SHP77 (cell line): ENCODE measurements at regions not wholly inside any gene's neighbourhood (a gene's known extent, or its start where the extent isn't known, plus 50 kb on each side); places are given as distances from the start of the nearest gene placed in this dataset.

Experiments
- DNase-seq, 2 experiments: peaks; one replicate each; lab custom pipeline; 2025; lab: John Stamatoyannopoulos, UW

DNA sequence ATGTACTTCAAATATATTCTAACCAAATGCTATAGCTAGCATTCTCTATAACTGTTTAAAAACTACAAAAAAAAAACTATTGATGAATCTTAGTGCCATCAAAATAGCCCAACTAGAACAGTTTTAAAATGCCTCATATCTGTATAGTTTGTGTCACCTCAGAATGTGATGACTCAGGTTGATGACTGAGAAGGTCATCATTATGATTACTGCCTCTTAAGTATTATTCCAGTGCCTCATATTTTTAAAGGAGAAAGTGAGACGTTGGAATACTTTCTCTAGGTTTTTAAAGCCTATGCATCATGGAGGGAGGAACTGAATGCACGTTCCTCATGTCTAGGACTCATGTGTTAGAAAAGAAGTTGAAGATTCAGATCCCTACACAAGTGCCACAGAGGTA lies 88.2 kb downstream of the TMA16 start:
- DNase-seq = no peak

DNA sequence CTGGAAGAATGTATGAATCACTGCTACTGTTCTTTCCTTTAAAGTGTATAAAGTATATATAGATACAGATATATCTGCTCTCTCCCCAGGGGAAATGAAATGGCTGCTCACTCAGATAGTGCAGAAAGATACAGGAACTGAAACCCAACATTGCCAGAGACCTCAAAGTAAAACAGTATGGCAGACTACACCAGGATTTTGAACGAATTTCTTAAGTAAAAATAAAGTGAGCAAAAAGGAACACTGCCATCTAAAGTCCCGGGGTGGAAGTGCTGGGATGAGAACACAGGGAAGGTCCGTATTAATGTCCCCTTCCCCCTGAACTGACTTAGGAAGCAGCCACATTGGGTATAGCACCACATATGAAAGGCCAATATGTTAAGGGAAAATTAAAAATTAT lies 93.4 kb downstream of the TMA16 start:
- DNase-seq = peak in 1 of 2 experiments; percentile 7

DNA sequence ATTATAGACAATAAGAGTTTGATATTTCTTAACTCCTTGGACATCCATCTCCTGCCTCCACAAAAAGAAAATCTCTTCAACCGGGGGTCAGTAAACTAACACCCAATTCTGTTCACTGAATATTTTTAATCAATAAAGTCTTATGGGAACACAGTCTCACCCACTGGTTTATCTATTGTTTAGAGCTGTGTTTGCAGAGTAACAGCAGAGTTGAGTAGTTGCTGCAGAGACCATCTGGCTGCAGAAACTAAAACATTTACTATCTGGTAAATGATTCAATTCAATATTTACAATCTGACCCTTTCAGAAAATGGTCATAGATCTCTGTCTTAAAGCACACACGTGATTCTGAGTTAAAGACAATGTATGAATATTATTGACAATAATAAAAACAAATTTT lies 94.0 kb downstream of the TMA16 start:
- no peak for DNase-seq

DNA sequence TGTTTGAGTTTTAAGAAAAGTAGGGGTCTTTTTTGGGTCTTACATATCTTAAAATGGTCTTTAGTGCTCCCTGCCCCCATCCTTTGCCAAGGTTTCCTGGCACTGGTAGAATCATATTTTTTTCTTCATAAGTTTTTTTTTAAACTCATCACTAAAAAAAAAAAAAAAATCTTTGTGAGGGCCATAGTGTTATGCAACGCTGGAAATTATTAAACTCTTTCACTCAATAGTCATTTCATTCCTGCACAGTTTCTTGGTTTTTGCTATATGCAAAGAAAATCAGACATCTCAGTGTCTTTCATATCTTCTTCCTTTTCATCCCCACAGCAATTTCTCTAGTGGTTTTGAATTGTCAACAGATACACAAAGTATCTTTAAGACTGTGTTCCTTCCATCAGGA lies 95.6 kb downstream of the TMA16 start:
- no peak for DNase-seq

DNA sequence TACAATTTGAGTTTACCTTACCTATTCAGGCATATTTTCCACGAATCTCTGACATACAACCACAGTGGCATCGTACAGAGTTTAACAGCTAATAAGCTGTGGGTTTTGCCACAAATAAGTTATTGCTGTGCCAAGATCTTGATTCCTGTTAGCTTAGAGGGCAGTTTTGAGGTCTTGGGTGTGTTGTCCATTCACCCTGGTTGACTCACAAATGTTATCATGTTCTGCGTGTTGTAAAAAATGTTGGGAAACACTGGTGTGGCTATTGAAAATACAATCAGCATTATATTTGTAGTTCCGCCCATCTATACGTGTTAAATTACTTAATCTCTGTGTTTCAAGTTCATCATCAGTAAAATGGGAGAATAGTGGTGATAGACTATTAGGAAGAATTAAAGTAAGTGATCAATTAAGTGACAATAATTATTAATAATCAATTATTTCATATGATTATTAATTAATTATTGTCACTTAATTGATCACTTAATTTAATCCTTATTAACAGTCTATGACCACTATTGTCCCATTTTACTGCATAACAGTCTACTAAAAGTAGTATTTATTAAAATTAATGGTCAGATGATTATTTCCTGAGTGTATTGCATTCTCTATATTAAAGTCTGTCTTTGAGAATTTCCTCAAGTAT lies 96.3 kb downstream of the TMA16 start:
- DNase-seq = no peak

DNA sequence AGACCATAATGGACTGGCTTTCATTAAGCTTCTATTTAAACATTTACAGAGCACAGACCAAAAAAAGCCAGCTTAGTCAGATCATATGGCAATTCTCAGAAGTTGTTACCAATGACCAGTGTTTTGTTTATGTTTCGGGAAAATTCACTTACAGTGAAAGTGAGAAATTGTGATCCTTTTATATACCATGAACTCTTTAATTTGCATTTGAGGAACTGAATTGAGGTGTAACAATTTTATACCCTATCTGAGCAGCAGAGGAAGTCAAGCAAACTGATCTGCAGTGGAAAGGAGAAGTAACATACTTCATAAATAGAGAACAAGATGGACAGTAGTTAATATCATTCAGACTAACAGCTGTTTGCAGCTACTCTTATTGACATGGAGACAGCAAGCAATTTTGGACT lies 97.1 kb downstream of the TMA16 start:
- no peak for DNase-seq

DNA sequence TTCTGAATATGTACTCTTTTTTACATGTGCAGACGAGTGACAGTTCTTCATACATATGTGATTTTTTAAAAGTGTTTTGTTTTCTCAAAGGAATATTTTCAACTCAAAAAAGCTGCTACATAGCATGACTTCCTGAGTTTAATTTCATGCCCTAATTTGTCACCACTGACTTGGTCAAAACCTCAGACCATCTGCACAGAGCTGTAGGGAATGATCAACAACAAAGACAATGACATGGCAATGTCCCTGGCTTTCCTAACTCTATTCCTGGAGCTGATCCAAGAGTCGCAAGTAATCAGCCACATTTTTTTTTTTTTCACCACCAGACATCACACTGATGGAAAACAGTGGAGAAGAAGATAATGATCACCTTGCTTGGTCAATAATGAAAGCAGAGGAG lies 97.7 kb downstream of the TMA16 start:
- peak in 1 of 2 experiments; percentile 33 for DNase-seq

DNA sequence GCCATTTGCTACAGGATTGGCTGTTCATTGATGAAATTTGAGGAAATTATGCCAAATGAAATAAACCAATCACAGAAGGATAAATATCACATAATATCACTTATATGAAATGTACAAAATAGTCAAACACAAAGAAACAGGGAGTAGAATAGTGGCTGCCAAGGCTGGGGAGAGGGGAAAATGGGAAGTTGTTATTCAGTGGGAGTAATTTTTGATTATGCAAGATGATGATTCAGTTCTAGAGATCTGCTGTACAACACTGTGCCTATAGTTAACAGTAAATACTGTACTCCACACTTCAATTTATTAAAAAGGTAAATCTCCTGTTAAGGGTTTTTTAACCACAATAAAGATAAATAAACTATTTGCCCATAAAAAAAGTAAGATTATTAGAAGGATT lies 101.1 kb downstream of the TMA16 start:
- no peak for DNase-seq

DNA sequence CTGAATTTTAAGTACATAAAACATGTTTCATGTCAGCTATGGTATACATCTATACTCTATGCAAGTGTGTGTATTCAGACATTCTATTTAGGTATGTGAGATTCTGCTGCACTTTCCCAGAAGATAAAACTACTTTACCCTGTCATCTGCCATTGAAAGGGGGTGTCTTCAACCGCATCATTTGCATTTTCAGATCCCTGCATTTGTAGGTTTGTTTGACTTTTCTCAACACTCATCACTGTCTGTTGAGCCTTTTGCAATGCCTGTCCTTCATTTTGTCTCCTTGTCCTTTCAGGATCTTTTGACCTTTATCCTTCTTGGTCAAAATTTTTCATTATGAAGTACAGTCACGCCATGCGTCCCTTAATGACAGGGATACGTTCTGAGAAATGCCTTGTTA lies 103.5 kb downstream of the TMA16 start:
- no peak for DNase-seq

DNA sequence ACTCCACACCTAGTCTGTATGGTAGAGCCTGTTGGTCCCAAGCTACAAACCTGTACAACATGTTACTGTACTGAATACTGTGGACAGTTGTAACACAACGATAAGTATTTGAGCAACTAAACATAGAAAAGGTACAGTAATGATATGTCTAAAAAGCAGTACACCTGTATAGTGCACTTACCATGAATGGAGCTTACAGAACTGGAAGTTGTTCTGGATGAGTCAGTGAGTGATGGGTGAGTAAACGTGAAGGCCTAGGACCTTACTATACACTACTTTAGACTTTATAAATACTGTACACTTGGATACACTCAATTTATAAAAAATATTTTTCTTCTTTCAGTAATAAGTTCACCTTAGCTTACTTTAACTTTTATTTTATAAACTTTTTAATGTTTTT lies 104.0 kb downstream of the TMA16 start:
- DNase-seq = no peak

DNA sequence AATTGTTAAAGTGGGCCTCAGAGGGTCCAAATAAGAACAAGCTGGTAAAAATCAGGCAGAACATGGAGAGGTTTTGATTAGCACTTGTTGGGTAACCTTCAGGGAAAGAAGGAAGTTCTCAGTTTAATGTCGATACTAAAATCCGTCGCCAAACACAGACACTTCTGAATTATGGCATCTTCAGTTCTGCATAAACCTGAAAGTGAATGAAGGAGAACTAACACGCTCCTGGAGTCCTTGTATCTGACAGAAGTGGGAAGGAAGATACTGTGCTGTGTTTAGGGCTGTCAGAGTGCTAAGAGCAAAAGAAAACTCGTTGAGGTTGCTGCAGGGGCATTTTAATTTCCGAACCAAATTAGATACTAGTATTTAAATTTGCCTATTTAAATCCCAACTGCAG lies 106.2 kb downstream of the TMA16 start:
- no peak for DNase-seq

DNA sequence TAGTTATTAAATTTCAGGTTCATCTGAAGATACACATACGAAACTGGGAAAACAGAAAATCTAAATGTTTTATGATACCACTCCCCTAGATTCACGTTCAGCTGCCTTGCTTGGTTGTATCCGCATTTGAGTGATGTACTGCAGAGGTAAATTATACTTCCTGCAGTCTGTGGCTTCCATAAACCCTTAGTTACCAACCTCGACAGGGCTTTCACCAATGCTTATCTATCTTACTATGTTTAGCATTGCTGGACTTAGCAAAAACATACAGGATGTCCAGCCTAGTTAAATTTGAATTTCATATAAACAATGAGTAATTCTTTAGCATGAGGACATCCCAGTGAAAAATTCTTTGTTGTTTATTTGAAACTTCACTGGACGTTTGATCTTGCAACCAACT lies 108.8 kb downstream of the TMA16 start:
- no peak for DNase-seq

DNA sequence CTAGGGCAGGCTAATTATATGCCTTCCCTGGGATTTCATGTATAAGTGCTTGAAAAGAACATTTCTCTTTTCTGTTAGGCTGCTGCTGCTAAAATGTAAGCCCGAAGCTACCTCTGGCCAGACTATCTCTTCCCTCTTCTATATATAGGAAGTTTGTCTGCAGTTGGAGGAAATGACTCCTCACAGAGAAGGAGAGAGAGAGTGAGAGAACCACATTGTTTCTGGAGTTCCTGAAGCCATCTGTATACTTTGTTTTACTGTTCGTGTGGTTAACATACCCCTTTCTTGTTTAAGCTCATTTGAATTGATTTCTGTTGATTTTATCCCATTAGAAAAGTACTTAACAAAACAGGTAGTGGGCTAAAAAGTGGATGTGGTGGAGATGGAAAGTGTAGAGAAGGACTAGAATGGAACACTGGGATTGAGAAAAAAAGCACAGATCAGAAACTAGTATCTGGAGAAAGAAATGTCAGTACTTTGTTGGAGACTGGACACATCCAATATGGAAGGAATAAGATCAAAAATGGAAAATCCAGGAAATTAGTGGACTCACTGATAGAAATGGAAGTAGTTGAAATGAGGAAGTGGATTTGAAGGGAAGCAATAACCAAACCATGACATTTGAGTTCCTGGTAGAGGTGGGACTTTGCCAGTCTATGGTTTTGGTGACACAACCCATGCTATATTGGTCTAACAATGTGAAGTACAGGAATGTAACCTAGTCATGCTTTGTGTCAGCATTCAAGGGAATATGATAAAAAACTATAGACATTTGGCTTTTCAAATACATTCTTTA lies 112.6 kb downstream of the TMA16 start:
- DNase-seq = no peak

DNA sequence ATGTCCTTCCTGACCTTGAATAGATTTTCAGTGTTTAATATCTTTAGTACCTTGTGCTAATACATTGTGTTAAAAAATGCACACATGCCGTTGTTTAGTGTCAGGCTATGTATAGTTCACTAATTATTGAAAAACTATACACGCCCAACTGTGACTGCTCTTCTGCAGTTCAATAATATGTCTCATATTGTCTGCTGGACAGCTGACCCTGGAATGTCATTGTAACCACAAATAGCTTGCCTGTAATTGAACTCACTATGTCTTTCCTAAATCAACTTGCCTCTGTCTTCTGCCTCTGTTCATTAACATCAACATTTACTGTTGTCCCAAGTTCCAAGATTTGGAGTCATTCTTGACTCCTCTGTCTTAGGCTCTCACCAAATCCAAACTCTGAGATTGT lies 114.5 kb downstream of the TMA16 start:
- no peak for DNase-seq

DNA sequence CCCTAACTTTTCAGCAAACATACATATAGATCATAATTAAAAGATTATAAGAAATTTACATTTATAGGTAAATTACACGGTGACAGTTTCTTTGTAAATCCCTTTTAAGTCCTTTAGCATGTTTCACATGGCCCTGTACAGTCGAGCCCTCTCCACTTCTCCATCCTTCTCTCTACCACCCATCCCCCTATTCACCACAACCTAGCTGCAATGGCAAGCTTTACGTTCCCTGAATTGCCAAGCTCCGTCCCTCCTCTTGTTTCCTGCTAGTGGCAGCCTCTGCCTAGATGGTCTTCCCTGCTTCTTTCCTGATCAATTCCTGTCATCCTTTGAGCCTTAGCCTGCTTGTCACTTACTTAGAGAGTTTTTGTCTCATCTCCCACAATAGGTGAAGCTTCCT lies 116.2 kb downstream of the TMA16 start:
- DNase-seq = no peak

DNA sequence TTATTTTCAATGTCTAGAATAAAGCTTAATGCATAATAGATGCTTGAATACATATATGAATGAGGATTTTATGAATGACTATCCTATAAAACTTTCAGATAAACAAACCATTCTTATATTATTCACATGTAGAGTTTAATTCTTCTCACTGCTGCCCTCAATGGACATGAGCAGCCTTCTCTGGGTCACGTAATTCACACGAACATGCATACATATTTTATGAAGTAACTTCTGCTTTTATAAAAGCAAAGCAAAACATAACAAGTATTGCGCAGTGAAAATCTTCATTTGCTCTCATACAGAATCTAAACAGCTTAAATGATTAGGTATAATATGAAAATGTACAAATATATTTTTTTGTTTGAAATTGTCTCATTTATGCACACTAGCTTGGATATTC lies 116.7 kb downstream of the TMA16 start:
- DNase-seq = no peak

DNA sequence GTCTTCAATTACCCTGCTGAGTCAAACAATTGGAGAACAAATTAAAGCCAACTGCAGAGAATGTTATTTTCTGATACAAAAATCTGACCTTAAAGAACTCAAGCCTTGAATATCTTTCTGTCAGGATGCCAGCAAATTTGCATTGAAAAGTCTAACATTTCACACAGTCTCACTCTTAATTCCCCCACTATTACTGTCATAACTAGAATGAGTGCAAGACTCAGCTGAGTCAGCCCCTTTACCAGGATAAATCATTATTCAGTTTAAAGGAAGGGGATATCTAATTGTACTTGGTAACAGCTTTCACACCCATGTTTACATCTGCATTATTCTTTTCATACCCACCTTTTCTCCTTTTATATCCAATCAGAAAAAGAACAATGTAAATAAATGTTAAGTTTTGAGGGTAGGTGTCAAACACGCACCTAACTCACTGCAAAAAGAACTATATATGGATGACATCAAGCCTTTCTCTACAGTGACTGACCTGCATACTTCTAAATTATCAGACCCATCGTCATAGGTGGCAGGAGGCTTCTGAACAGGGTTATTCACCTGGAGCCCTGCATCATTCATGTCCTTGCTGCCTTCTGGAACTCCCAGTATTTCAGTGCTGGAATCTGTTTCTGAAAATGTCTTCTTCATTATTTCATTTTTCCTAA lies 117.4 kb downstream of the TMA16 start:
- DNase-seq = no peak

DNA sequence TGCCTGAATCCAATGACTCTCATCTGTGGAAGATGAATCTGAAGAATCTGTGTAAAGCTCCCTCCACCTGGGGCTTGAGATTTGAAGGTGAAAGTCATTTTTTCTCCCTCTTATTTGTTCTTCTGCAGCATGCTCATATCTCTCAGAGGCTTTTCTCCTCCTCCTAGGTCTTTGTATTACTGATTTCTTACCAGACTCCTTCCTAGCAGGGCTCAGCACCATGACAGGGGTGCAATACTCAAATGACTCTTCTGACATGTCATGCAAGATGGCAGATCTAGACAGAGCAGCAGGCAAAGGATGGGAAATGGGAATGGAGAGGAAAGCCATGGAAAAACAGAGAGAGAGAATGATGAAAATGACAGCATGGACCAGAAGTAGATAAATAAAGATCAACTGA lies 118.3 kb downstream of the TMA16 start:
- DNase-seq = no peak

DNA sequence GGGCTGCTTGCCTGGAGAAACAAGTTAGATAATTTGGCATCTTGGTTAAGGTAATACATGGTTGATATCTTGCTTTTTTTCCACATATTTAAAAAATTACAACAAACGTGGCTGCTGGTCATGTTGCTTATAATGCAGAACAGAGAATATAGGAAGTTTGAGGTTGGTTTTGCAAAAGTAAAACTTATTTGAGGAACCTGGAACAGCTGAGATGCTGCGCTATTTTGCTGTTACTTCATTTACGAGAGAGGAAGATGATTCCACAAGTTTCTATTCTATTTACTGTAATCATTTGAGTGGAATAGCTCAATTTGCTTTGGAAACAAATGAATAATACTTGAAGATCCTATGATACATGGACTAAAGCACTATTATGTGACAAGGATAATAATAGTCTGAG lies 118.9 kb downstream of the TMA16 start:
- DNase-seq = no peak

DNA sequence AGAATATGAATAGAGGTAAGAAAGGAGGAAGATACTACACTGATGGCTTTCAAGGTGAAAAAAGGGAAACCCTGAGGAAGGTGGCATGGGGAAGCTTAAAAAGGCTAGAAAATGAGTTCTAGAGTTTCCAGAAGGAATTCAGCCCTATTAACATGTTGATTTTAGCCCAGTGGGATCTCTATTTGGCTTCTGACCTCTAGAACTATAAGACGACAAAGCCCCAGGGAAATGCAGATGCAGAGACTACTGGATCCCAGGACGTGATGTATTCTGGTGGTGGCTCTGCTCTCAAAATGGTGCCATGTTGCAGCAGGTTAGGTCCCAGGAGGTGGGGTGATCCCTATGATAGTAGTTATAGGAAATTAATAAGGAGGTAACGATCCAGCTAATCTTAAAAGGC lies 120.4 kb downstream of the TMA16 start:
- no peak for DNase-seq

DNA sequence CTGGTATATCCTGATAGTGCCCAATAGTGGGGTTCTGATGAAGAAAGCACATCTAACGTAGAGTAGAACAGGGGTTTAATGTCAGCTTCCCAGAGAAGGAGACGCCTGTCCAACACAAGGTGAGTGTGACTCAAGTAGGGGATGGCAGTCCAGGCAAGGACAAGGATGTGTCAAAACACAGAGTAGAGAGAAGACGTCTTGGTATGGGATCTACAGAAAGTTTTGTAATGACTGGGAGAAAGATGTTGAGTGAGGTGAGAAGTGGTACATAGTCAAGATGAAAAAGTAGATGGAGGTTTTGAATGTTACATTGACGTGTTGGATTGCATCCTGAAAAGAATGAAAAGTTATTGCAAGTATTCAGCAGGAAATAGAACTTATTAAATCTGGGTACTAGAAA lies 124.4 kb downstream of the TMA16 start:
- no peak for DNase-seq

DNA sequence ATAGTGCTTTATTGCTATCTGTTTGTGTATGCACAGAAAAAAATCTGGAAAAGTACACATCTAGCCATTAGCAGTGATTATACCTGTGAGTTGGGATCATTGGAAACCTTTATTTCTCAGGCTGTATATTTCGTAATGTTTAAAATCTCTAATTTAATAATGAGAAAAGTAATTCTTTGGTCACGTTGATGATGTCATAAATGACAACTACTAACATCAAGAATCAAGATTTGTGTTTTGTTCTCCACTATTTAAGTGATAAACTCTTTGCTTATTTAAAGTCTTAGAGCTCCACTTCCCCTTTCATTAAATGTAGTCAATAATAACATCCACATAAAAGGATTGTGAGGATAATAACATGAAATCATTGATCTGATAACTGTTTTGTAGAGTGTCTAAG lies 126.2 kb downstream of the TMA16 start:
- no peak for DNase-seq

DNA sequence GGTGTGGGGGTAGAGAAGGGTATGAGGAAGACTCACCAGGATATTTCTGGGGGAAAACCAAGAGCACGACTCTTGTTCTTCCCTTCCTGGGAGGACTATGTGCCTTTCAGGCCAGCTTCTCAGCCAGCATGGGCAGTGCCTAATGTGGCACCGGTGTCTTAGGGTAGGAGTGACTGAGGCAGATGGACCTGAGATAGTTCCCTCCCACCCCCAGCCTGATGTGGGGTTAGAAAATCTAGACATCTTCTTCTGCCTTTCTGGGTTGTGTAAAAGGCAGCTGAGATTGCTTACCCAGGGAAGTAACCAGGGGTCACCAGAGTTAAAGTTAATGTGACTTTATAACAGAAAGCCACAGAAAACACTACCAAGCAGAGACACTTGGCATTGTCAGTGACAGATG lies 127.3 kb downstream of the TMA16 start:
- no peak for DNase-seq
